ENCODE measurements at regions not wholly inside any gene's neighbourhood (a gene's known extent, or its start where the extent isn't known, plus 50 kb on each side); places are given as distances from the start of the nearest gene placed in this dataset.

DNA sequence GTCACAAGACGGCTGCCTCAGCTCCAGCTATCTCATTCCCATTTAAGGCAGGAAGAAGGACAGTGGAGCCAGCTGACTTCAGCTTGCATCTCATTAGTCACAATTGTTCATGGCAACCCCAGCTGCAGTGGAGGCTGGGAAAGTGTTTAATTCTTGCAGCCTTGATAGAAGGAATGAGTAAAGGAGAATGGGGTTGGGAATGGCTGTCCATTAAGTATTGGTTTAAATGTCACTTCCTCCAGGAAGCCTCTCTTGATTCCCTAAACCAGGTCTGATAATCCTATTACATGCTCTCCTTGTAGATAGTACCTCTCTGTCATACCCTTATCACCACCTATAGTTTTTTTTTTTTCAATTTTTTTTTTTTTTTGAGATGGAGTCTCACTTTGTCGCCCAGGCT is 166.4 kb downstream of the TFAP2C start:
- no peak for TF ChIP-seq EZH2 (IDR thresholded peaks at IDR 0.05; ENCODE audit: borderline replicate concordance, low read length)
- TF ChIP-seq, protein P1, sequence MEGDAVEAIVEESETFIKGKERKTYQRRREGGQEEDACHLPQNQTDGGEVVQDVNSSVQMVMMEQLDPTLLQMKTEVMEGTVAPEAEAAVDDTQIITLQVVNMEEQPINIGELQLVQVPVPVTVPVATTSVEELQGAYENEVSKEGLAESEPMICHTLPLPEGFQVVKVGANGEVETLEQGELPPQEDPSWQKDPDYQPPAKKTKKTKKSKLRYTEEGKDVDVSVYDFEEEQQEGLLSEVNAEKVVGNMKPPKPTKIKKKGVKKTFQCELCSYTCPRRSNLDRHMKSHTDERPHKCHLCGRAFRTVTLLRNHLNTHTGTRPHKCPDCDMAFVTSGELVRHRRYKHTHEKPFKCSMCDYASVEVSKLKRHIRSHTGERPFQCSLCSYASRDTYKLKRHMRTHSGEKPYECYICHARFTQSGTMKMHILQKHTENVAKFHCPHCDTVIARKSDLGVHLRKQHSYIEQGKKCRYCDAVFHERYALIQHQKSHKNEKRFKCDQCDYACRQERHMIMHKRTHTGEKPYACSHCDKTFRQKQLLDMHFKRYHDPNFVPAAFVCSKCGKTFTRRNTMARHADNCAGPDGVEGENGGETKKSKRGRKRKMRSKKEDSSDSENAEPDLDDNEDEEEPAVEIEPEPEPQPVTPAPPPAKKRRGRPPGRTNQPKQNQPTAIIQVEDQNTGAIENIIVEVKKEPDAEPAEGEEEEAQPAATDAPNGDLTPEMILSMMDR (IDR thresholded peaks at IDR 0.05; ENCODE audit: low read length): no peak
